GM18858 (cell line): ENCODE measurements at regions not wholly inside any gene's neighbourhood (a gene's known extent, or its start where the extent isn't known, plus 50 kb on each side); places are given as distances from the start of the nearest gene placed in this dataset.

Source experiments
- ATAC-seq: cut with Tn5 transposase; IDR thresholded peaks from one replicate; pipeline ENCODE4 v1.9.1; 2021; ENCODE audit not compliant: unreplicated experiment

DNA sequence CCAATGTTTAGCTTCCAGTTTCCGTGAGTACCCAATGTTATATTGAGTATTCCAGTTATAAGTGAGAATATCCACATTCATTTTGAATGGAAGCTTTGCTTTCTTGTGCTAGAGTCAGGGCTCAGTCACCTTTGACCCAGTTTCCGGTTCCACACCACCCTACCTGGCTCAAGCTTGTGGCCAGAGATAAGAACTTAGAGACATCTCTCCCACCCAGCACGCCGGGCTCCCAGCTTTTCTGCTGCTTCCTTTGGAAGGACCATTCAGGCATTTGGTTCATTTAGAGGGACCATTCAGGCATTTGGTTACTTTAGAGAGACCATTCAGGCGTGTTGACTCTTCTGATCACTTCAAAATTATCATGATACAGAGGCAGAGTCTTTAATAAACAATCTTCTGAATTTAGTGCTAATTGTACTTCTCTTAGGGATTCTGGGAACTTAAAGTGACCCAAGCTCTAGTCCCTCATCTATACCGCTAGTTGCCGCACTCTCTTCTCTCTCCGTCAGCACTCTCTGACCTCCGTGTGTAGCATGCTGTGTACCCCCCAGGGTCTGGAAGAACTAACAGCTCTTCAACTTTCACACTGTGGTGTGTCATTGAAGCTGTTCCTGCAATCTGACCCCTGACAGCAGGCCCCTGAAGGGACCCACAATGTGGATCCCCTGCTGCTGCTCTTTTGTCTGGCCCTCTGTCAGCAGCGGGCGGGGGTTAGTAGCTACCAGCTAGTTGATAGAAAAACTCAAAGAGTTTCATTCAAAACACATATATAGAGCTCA lies 943.1 kb downstream of the ARAP2 start:
- no peak for ATAC-seq

DNA sequence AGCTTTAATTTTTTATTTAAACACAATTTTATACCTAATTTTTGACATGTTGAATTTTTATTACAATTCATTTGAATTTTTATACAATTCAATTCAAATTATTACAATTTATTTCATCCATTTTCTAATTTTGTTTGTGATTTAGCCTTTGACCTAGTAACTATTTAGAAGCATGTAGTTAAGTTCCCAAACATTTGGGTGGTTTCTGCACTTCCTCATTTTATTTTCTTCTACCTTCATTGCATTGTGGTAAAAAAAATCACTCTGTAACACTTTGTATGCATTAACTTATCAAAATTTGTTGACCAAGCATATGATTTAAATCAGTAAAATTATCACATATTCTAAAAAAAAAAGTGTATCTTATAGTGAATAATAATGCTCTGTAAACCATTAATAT lies 928.9 kb downstream of the ARAP2 start:
- no peak for ATAC-seq

DNA sequence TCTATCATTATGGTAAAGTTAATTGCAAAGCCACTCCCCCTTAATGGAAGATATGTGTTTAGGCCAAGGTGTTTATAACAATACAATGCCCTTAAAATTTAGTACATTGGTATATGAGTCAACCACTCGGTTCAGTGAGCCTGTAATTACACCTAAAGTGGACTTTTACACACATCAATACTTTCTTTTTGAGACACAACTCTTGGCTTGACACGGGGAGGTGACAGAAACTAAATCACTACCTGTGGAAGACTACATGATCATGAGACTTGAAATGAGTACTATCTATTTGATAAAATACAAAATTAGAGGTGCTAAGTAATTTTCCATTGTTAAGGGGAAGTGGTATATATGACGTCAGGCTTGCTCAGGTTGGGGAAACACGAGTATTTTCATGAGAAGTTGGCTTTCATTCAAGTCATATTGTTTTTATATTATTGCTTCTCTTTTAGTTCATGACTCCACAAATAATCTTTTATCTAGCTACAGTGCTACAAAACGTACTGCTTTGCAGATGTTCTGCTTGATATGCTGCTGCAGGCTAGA lies 918.3 kb downstream of the ARAP2 start:
- no peak for ATAC-seq

DNA sequence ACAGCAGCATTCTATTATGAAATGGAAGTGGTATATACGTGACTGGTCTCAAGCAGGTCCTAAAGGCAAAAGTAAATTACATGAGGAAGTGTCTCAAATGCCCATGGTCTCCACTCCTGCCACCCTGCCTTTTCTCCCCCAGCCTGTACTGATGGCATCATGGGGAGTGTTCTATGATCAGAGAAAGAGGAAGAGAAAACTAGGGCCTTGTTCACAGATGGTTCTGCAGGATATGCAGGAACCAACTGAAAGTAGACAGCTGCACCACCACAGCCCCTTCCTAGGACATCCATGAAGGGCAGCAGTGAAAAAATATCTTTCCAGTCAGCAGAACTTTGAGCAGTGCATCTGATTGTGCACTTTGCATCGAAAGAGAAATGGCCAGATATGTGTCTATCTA lies 901.5 kb downstream of the ARAP2 start:
- ATAC-seq: no peak

DNA sequence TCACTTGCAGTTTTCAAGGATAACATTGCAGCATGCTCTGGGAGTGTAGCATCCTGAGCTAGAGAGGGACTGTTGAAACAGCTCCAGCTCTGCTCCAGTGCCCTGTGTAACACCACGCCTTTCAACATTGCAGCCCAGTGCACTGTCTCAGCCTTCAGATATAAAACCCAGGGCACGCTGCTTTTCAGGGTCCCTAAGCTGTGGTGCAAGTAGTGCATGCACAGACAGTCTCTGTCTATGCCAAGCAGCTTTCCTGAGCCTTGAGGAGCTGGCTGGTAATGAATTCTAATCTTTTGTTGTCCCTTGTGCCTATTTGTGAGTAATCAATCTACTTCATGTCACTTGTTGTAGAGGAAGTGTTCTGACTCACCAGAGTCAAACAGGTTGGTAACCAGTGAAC lies 897.0 kb downstream of the ARAP2 start:
- ATAC-seq: no peak

DNA sequence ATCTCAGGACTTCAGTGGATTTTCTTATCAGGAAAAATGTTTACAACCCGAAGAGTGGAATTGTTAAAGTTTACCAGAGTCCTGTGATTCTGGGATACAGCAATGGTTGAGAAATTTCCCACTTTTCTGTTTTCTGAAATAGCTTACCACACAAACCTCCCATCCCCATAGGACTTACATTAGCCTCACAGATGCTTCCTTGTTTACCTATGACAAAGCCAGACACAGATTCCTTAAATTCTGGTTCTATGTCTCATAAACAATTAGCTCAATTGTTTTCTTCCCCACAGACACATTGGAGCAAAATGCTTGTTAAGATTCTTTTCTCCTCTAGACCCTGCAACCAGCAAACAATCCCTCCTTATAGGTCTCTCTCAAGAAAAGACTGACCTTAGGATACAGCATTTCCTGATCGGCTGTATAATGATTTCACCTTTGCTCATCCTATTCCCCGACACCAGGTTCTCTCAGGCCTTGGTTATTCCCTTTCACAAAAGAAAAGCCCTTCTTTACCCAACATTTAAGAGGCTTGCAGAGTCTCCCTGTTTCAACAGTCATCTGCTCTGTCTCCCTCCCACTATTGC lies 886.2 kb downstream of the ARAP2 start:
- ATAC-seq: no peak

DNA sequence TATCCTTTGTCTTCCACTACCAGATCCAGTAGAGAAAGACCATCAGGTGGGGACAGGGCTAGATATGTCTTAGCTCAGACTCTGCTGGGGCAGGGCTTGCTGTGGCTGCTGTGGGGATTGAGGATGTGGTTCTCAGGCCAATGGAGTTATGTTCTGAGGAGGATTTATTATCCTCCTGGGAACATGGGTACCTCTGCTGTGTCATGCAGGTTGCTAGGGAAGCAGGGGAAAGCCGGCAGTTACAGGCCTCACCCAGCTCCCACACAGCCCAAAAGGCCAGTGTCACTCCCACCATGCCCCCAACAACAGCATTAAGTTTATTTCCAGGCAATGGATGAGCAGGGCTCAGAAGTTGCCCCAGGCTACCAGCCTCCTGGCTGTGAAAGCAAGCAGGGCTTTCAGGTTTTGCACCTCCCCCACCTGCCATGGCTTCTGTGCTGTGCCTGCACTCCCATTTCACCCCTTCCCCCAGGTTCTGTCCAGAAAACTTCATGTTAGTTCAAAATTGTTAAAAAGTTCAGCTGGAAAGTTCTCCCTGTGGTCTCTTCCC lies 879.9 kb downstream of the ARAP2 start:
- no peak for ATAC-seq

DNA sequence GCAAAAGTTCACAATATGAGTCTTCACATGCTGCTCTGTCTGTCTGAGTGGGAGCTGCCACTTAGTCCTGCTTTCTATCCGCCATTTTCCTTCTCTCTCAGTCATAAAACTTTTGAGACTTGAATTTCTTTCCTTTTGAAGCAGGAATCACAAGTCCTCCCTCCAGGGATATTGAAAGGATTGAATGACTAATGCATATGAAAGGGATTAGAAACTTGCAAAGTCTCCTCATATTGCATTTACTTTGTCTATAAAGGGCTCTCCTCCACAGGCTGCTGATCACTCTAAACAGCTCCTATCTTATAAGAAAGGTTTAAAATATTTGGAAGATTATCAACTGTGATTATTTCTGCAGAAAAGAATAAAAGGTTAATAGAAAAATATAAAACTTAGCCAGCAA lies 879.1 kb downstream of the ARAP2 start:
- no peak for ATAC-seq

DNA sequence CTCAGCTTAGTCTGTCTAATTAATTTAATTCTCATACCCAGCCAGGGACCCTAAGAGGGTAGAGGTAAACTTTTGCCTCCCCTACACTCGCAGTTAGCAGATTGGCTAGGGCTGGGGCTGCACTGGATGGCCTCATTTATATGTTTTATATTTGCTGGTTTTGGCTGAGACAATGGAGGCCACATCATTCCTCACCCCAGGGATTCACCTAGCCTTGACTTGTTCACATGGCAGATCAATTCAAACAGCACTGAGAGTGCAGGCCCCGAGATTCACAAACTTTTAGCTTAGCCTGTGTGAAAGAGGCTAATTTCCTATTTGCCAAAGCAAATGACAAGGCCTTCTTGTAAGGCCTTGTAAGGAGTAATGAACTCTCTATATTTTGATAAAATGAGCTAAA lies 844.4 kb downstream of the ARAP2 start:
- no peak for ATAC-seq

DNA sequence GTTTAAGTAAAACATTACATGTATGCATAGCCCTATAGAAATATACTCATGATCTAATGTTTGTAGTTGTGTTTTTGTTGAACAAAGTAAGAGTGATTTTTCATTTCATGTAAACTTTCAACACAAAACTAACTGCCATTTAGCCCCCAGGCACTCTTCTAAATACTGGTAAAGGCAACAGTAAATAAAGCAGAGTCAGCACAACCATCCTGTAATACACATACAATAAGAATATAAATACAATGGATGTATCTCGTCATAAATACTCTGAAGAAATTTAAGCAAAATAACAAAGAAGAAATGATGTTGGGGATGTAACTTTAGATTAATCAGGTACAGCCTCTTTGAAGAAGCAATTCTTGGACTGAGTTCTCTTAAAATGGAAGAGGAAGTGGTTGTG lies 821.2 kb downstream of the ARAP2 start:
- no peak for ATAC-seq

DNA sequence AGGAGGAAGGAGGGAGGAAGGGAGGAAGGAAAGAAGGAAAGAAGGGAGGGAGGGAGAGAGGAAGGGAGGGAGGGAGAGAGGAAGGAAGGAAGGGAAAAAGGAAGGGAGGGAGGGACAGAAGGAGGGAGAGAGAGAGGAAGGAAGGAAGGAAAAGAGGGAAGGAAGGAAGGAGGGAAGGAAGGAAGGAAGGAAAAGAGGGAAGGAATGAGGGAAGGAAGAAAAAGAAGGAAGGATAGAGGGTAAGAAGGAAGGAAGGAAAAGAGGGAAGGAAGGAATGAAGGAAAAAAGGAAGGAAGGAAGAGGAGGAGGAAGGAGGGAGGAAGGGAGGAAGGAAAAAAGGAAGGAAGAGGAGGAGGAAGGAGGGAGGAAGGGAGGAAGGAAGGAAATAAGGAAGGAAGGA lies 796.8 kb downstream of the ARAP2 start:
- ATAC-seq: no peak

DNA sequence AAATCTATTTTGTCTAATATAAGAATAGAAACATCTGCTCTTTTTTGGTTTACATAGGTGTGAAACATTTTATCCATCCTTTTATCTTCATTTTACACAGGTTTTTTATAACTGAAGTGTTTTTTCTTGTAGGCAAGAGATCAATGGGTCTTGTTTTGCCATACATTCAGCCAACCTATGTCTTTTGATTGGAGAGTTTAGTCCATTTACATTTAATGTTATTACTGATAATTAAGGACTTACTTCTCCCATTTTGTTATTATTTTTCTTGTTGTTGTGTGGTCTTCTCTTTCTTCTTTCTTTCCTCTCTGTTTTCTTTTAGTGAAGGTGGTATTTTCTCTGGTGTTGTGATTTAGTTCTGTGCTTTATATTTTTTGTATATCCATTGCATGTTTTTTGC lies 785.3 kb downstream of the ARAP2 start:
- no peak for ATAC-seq

DNA sequence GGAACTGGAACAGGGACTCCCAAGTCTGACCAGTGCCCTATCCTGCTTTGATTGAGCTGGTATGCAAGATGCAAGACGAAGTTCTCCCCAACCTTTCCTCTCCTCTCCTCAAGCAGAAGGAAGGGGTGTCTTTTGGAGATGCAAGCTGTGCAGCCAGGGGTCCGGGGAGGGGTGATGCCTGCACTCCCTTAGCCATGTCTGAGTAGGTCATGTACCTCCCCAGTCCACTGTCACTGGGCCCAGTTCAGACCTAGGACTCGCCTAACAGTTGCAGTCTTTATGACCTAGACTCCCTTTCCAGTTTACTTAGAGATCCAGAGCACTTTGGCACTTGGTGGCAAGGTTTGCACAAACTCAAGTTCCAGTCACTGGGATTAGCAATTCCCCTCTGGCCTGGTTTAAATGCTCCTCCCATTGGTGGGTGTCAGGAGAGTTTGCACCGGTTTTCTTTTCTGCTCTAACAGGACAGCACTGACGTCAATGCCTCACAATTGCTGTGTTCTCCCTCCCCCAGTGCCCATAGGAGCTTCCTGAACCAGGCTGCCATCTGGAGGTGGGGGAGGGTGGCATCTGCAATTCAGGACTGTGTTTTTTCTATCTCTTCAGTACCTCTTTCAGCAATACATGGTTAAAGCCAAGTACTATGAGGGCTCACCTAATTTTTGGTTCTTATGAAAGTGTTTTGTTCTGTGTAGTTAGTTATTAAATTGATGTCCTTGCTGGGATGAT lies 782.2 kb downstream of the ARAP2 start:
- ATAC-seq: no peak

DNA sequence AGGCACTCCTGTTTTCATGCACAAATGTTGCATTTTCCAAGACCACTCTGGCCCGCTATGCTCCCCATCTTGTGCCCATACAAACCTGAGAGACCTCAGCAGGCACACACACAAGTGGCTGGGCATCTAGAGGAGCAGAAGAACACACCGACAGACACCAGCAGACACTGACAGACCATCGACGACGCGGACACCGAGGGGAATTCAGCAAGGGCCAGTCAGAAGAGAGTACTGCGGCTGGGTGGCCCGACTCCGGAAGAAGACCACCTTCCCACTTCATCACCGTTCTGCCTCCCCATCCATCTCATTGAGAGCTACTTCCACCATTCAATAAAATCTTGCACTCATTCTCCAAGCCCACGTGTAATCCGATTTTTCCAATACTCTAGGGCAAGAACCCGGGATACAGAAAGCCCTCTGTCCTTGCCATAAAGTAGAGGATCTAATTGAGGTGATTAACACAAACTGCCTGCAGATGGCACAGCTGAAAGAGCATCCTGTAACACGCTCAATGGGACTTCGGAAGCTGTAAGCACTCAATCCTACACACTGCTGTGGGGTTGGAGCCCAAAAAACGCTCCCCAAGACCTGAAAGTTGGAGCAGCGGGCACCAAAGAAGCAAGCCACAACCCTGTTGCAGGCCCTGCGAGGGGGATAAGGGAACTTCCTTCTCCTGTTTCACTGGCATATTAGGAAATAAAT lies 780.9 kb downstream of the ARAP2 start:
- ATAC-seq: no peak

DNA sequence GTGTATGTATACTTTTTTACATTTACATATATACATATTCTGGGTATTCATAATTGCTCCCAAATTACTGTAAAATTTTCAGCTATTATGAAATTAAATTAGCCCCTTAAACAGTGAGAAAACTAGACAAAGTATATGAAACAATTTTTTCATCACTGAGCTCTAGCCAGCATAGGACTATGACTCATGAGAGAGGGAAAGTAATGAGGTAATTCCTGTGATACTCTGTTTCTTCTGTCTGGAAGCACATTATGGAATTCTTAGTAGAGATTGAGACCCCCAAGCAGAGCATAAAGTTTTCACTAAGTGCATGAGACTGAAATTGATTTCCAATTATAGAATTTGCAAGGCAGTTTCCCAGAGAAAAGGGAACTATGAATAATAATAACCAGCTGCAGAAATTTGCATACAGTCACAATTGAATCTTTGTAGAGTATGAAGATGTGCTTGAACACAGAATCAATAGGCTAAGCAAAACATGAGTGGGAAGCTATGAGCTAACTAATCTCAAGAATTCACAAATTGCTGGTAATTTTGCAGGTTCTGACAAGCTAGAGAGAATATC lies 779.3 kb downstream of the ARAP2 start:
- ATAC-seq: no peak

DNA sequence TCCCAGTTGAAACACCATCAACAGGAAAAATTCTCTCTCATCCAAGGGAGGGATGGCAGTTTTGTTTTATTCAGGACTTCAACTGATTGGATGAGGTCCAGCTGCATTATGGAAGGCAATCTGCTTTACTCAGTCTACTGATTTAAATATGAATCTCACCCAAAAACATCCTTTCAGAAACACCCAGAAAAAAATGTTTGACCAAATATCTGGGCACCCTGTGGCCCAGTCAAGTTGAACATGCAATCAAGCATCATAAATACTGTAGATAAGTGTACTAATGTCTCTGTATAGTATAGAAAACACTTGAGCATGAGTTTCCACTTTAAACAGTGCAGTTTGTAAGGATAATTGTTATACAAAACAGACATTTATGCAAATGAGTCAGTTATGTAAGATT lies 753.2 kb downstream of the ARAP2 start:
- ATAC-seq: no peak

DNA sequence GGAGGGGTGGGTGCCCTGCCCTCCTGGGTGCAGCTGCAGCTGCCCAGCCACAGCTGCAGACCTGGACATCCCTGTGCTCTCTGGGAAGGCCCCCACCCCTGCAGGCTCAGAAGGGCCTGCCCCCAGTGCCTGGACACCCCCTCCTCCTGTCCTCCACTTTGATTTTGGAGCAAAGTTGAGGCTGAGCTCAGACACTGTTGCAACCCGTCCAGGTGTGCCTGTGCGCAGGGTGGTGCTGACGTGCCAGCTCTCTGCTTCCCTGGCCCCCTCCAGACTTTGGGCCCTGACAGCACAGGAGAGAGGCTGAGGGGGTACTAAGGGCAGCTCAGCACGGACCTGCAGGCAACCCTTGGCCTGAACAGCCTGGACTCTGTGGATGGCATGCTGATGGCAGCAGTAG lies 750.3 kb downstream of the ARAP2 start:
- no peak for ATAC-seq

DNA sequence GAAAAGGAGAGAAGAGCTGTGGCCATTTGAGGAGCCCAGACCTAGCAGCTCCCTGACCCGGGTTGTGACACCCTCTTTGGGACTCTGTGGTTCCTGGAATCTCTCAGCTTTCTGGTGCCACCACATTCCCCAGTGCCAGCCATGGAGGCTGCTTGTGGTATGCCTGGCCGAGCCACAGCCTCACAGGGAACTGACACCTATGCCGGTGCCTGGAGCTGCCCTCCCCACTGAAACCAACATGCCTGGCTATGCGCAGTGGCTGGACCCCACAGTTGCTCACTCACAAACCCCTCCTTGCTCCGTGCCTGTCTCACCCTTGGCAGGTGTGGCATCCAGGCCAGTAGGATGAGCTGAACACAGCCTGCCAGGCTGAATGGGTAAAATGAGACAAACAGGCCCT lies 749.4 kb downstream of the ARAP2 start:
- ATAC-seq: no peak

DNA sequence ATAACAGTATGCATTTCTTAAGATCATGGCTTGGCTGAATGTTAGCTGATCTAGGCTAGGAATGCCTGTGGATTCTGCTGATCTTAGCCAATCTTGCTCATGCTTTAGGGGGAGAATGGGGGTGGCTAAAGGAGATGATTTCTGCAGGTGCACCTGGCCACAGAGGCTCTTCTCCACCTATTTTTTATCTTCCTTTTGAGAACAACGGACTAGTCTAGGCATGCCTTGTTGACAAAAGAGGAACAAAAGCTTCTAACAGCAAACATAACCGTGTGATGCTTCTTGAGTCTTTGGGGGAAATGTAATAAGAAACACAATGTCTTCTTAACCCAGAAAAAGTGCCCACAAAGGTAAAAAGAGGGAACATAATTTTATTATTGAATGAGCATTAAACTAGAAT lies 743.5 kb downstream of the ARAP2 start:
- peak; percentile 76 for ATAC-seq

DNA sequence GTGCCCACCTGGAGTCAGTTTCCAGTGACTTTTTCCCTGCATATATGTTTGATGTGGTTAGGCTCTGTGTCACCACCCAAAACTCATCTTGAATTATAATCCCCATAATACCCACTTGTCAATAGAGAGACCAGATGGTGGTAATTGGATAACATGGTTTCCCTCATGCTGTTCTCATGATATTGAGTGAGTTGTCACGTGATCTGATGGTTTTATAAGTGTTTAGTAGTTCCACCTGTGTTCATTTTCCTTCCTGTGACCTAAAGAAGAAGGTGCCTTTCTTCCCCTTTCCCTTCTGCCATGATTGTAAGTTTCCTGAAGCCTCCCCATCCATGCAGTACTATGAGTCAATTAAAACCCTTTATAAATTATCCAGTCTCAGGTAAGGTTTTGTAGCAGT lies 740.9 kb downstream of the ARAP2 start:
- no peak for ATAC-seq

DNA sequence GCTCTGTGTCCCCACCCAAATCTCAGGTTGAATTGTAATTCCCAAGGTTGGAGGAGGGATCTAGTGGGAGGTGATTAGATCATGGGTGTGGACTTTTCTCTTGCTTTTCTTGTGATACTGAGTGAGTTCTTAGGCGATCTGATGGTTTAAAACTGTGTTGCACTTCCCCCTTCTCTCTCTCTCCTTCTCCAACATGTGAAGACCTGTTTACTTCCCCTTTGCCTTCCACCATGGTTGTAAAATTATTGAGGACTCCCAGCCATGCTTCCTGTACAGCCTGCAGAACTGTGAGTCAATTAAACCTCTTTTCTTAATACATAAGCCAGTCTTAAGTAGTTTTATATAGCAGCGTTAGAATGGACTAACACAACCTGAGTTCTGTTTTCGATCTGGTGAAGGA lies 738.2 kb downstream of the ARAP2 start:
- no peak for ATAC-seq
